AG04449 (cell line): ENCODE measurements at regions not wholly inside any gene's neighbourhood (a gene's known extent, or its start where the extent isn't known, plus 50 kb on each side); places are given as distances from the start of the nearest gene placed in this dataset.

ENCODE experiments used
- CTCF ChIA-PET: fragments of 350-600 bp; formaldehyde crosslinking; extraction: SDS; loops from one replicate; lab custom pipeline; 2021; ENCODE audit warnings: antibody characterized with exemption; lab: Yijun Ruan, JAX
- POLR2A ChIA-PET: fragments of 400-600, 350-600 bp; formaldehyde crosslinking; extraction: SDS; loops from one replicate; lab custom pipeline; 2020; ENCODE audit warnings: antibody characterized with exemption, inconsistent platforms; lab: Yijun Ruan, JAX
- DNase-seq: peaks from one replicate; pipeline ENCODE4 v3.0.0-alpha.2; 2010; ENCODE audit warnings: low read depth, low spot score
- H3K4me3 ChIP-seq: 2 replicates; pipeline ENCODE4 v1.5.1; 2011; ENCODE audit warnings: low read depth, mild to moderate bottlenecking, control low read depth, low read length
- TF ChIP-seq, protein P1 (sequence below): IDR thresholded peaks from one replicate; pipeline ENCODE4 v1.5.1; 2011; ENCODE audit warnings: mild to moderate bottlenecking, moderate library complexity, low read length, control low read depth, inconsistent platforms; ENCODE audit not compliant: insufficient read depth; ENCODE audit errors: missing control alignments

DNA sequence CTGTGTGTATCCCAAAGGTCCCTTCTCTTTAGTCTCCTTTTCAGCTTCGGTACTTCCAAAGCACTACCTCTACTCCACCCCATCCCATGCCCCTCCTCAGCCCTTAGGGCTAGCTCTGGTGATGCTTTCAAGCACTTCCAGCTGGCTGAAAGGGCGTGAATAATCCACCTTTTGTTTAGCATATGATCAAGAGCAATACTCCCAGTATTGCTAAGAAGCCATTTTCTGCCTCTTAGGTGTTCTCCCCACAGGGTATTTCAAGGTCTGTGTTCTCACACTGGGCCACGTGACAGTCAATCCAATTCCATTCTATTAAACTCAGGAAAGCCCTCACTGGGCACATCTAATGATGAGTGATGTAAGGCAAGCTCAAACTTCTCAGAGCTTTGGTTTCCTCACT, 298.5 kb upstream of the PROX1 start:
- TF ChIP-seq, protein P1, sequence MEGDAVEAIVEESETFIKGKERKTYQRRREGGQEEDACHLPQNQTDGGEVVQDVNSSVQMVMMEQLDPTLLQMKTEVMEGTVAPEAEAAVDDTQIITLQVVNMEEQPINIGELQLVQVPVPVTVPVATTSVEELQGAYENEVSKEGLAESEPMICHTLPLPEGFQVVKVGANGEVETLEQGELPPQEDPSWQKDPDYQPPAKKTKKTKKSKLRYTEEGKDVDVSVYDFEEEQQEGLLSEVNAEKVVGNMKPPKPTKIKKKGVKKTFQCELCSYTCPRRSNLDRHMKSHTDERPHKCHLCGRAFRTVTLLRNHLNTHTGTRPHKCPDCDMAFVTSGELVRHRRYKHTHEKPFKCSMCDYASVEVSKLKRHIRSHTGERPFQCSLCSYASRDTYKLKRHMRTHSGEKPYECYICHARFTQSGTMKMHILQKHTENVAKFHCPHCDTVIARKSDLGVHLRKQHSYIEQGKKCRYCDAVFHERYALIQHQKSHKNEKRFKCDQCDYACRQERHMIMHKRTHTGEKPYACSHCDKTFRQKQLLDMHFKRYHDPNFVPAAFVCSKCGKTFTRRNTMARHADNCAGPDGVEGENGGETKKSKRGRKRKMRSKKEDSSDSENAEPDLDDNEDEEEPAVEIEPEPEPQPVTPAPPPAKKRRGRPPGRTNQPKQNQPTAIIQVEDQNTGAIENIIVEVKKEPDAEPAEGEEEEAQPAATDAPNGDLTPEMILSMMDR: no peak
- POLR2A ChIA-PET: no interaction called here
- H3K4me3 ChIP-seq: no peak overlapping the region
- CTCF ChIA-PET: no interaction called here
- DNase-seq: no peak

DNA sequence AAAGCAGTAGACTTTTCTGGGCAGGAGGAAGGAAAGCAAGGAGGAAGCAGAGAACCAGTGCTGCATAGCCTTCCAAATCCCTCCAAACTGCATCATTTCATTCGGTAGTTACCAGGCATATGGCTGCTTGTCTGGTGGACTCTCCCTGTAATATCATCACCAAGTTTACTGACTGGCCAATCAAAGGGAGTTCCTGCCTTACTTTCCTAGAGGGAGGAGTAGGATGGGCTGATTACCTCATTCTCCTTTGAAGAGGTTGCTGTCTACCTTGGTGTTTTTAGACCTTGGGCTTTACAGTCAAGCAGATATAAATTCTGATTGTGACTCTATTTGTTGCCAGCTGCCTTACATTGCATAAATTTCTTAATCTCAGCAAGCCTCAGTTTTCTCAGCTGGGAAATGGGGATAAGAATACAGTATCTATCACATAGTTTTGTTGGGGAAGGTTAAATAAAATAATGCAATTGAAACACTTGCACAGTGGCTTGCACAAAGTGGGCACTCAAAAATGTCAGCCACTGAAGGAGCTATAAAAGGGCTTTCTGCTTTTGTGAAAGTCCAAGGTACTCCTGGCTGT, 297.3 kb upstream of the PROX1 start:
- ChIA-PET CTCF (no interaction called here), POLR2A (no interaction called here)
- H3K4me3 ChIP-seq: no peak overlapping the region
- TF ChIP-seq, protein P1: no peak
- no peak for DNase-seq

DNA sequence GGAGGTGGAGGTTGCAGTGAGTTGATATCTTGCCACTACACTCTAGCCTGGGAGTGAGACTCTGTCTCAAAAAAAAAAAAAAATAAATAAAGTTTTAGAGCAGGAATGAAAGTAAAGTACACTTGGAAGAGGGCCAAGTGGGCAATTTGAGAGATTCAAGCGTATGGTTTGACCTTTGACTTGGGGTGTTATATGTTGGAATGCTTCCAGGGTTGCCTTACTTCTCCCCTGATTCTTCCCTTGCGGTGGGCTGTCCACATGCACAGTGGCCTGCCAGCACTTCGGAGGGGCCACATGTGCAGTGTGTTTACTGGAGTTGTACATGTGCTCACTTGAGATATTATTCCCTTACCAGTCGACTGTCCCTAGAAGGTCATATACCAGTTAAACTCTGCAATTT, 295.5 kb upstream of the PROX1 start:
- H3K4me3 ChIP-seq: no peak overlapping the region
- POLR2A ChIA-PET: no interaction called here
- CTCF ChIA-PET: no interaction called here
- no peak for DNase-seq
- TF ChIP-seq, protein P1: no peak

DNA sequence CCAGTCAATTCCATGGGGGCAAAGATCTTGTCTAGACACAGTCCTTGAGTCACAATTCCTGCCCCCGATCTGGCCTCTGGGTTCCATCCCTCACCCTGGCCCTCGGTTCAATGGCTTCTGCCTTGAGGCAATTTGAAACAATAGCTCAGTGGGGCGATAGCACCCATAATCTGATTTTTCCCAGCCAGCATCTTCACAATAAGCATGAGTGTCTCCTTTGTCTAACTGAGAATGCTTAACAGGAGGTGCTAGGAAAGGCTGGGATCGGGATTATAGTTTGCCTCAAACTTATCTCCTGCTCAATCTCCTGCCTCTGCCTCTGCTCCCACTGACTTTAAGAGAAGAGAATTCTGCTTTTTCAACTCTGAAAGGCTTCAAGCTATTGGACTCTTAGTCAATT, 293.9 kb upstream of the PROX1 start:
- ChIA-PET CTCF (no interaction called here), POLR2A (no interaction called here)
- no peak for DNase-seq
- no peak overlapping the region for H3K4me3 ChIP-seq
- TF ChIP-seq, protein P1: no peak

DNA sequence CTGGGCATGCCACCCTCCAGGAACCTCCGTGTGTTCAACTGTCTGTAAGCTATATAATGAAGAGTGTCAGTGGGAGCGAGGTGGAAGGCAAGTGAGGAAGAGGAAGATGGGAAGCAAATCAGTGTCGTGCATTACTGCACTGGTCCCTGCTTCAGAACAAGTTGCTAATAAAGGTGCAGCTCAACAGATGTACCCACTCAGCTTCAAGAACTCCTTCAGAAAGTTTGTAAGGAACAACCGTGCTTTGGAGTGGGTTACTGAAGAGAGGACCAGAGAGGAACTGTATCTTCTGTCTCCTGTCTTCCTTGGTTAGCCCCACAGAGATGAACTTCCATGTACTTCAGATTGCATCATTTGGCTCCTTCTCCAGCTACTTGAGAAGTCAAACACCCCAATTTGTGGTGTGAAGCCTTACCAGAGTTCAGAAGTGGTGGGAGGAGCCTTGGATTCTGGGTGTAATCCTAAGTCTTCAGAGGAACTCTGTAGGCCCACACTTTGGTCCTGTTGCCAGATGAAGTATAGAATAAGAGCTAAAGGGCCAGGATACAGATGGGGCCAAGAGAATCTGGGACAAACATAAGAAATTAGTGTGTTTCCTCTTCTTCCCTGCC, 290.5 kb upstream of the PROX1 start:
- ChIA-PET CTCF (no interaction called here), POLR2A (no interaction called here)
- DNase-seq: no peak
- no peak overlapping the region for H3K4me3 ChIP-seq
- TF ChIP-seq, protein P1: no peak

DNA sequence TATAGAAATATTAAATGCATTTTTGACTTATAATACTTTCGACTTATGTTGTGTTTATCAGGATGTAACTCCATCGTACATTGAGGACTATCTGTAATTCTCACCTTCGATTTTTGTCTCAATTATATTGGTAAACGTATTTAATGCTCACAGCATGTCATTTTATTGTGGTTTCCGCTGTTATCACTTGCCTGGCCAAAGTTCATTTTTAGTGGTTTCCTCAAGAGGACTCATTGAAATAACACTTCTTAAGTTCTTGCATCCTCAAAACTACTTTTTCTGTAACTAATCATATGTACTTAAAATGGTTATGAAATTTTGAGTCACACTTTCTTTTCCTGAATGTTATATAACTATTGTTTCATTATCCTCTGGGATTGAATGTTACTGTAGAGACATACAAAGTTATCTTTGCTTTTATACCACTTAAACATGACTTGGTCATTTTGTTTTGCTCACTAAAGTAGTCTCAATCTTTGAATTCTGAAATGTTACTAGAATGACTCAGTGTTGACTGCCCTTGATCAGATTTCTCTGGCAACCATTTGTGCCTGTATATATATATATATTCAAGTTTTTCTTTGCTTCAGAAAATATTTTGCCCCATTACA, 289.6 kb upstream of the PROX1 start:
- no peak for DNase-seq
- TF ChIP-seq, protein P1: no peak
- CTCF ChIA-PET: no interaction called here
- POLR2A ChIA-PET: no interaction called here
- no peak overlapping the region for H3K4me3 ChIP-seq
